Midbrain (tissue), 1 donor: ENCODE measurements at regions not wholly inside any gene's neighbourhood (a gene's known extent, or its start where the extent isn't known, plus 50 kb on each side); places are given as distances from the start of the nearest gene placed in this dataset.

ENCODE experiments used
- DNase-seq: peaks from one replicate; lab custom pipeline; 2025; lab: John Stamatoyannopoulos, UW

GRCh38 chr4:138751309-138751708 lies 264.3 kb upstream of the NOCT start:
- no peak for DNase-seq

- no peak for DNase-seq
Measured at GRCh38 chr4:138749303-138749702, 266.3 kb upstream of the NOCT start.

GRCh38 chr4:138741766-138742377 lies 273.7 kb upstream of the NOCT start:
- no peak for DNase-seq

GRCh38 chr4:138740816-138741745 lies 274.5 kb upstream of the NOCT start:
- DNase-seq = no peak

GRCh38 chr4:138736362-138736761 lies 279.2 kb upstream of the NOCT start:
- DNase-seq = no peak

GRCh38 chr4:138734746-138735145 lies 280.8 kb upstream of the NOCT start:
- no peak for DNase-seq

- DNase-seq = no peak
Measured at GRCh38 chr4:138728566-138728965, 287.0 kb upstream of the NOCT start.

- no peak for DNase-seq
Measured at GRCh38 chr4:138727731-138728130, 287.9 kb upstream of the NOCT start.

- DNase-seq = no peak
Measured at GRCh38 chr4:138724530-138724929, 291.1 kb upstream of the NOCT start.

- DNase-seq = no peak
Measured at GRCh38 chr4:138716559-138717335, 298.8 kb upstream of the NOCT start.

- no peak for DNase-seq
Measured at GRCh38 chr4:138710297-138710696, 305.3 kb upstream of the NOCT start.

- no peak for DNase-seq
Measured at GRCh38 chr4:138709859-138710258, 305.7 kb upstream of the NOCT start.

- no peak for DNase-seq
Measured at GRCh38 chr4:138707746-138708677, 307.6 kb upstream of the NOCT start.

GRCh38 chr4:138706201-138706600 lies 309.4 kb upstream of the NOCT start:
- no peak for DNase-seq

- DNase-seq = no peak
Measured at GRCh38 chr4:138702190-138702824, 313.3 kb upstream of the NOCT start.

GRCh38 chr4:138698641-138699040 lies 316.9 kb upstream of the NOCT start:
- no peak for DNase-seq

- DNase-seq = no peak
Measured at GRCh38 chr4:138697851-138698250, 317.7 kb upstream of the NOCT start.

- no peak for DNase-seq
Measured at GRCh38 chr4:138696771-138697170, 318.8 kb upstream of the NOCT start.

GRCh38 chr4:138696058-138696457 lies 319.5 kb upstream of the NOCT start:
- DNase-seq = no peak

- DNase-seq = no peak
Measured at GRCh38 chr4:138693526-138693925, 322.1 kb upstream of the NOCT start.

- DNase-seq = no peak
Measured at GRCh38 chr4:138692411-138692810, 323.2 kb upstream of the NOCT start.
